Tibial nerve (tissue), 4 donors: ENCODE measurements at regions not wholly inside any gene's neighbourhood (a gene's known extent, or its start where the extent isn't known, plus 50 kb on each side); places are given as distances from the start of the nearest gene placed in this dataset.

Source experiments
- DNase-seq, 2 donors: peaks; one replicate each; pipeline ENCODE4 v3.0.0-alpha.2; 2019; ENCODE audit warnings: low spot score in 2 of 2
- H3K27ac ChIP-seq, 4 donors: fragments of 200-600 bp; sonication (generic) in 3 of 4; one replicate each; pipeline ENCODE4 v1.5.1; 2017 to 2019; ENCODE audit warnings: mild to moderate bottlenecking in 1 of 4
- H3K27me3 ChIP-seq, 2 donors: fragments of 200-600 bp; sonication (generic) in 1 of 2; one replicate each; pipeline versions ENCODE4 v1.5.1 to v1.6.0; 2017 to 2019
- H3K36me3 ChIP-seq, 3 donors: fragments of 200-600 bp; sonication (generic); one replicate each; pipeline ENCODE4 v1.5.1; 2018 to 2019
- H3K4me1 ChIP-seq, 4 donors: fragments of 200-600 bp; sonication (generic) in 3 of 4; one replicate each; pipeline ENCODE4 v1.5.1; 2017 to 2019
- H3K4me3 ChIP-seq, 4 donors: fragments of 200-600 bp; sonication (generic) in 3 of 4; one replicate each; pipeline ENCODE4 v1.5.1; 2017 to 2019; ENCODE audit warnings: mild to moderate bottlenecking in 1 of 4, moderate library complexity in 1 of 4
- H3K9me3 ChIP-seq, 4 donors: fragments of 200-600 bp; sonication (generic) in 3 of 4; one replicate each; pipeline ENCODE4 v1.5.1; 2017 to 2019
- EP300 ChIP-seq, 2 donors: sonication (generic); formaldehyde crosslinking; IDR thresholded peaks; one replicate each; pipeline ENCODE4 v1.6.1; 2017; ENCODE audit warnings: antibody characterized with exemption in 2 of 2, mild to moderate bottlenecking in 1 of 2
- POLR2A ChIP-seq, 2 donors: fragments of 450-650 bp; IDR thresholded peaks; one replicate each; pipeline ENCODE4 v1.6.1; 2017; ENCODE audit warnings: antibody characterized with exemption in 2 of 2, mild to moderate bottlenecking in 2 of 2, moderate library complexity in 2 of 2
- WGBS, 2 donors: methylation state at CpG; one replicate each; pipeline ENCODE4 v1.1.5; 2018; 5-methylcytosine and 5-hydroxymethylcytosine counted together
- TF ChIP-seq, protein P1 (sequence below), 5 experiments: fragments of 200-600 bp in 3 of 5; fragments of 450-650 bp in 2 of 5; sonication (generic) in 3 of 5; IDR thresholded peaks; one replicate each; pipeline ENCODE4 v1.5.1; 2016 to 2019; ENCODE audit warnings: antibody characterized with exemption in 5 of 5, mild to moderate bottlenecking in 3 of 5, moderate library complexity in 2 of 5

DNA sequence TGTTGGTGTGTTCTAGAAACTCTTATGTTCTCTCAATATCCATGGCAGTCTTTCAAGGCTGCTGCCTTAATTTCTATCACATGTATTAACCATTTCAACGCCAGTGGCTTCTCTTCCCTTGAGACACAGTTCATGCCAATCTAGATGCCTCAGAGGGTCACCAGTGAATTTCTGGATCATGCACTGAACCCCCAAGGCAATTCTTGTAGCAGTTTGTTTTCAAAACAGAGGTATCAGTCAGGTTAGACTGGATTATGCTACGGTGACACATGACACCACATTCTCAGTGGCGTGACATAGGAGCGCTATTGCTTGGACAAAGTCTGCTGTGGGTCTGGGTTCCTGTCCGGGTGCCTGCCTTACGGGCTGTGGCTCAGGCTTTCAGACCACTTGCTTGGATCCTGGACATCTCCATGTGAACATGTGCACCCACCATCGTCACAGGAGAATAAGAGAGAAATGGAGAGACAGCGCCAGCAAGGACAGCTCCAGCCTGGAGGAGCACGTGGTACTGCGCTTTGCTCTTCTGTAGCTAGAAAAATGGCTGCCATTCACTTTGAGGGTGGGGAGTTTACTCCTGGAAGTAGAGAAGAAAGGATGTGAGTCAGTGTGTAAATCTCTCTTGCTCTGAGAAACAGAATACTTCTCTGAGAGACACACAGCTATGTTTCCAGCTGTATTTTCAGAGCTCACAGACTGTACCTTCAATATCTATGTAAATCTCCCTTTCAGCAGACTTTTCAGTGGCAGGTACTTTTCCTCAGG, 329.3 kb upstream of the ADCY2 start:
- no peaks in the 10 kb centered on the region for H3K4me1 ChIP-seq
- 86 to 88% methylated on average over 10 of the region's 10 CpGs for WGBS, 2 donors
- no peak overlapping the region for H3K4me3 ChIP-seq
- H3K36me3 ChIP-seq, result no peaks in the 10 kb centered on the region
- no peak overlapping the region for H3K27ac ChIP-seq
- no peak for TF ChIP-seq POLR2A (IDR thresholded peaks at IDR 0.05)
- TF ChIP-seq, protein P1, sequence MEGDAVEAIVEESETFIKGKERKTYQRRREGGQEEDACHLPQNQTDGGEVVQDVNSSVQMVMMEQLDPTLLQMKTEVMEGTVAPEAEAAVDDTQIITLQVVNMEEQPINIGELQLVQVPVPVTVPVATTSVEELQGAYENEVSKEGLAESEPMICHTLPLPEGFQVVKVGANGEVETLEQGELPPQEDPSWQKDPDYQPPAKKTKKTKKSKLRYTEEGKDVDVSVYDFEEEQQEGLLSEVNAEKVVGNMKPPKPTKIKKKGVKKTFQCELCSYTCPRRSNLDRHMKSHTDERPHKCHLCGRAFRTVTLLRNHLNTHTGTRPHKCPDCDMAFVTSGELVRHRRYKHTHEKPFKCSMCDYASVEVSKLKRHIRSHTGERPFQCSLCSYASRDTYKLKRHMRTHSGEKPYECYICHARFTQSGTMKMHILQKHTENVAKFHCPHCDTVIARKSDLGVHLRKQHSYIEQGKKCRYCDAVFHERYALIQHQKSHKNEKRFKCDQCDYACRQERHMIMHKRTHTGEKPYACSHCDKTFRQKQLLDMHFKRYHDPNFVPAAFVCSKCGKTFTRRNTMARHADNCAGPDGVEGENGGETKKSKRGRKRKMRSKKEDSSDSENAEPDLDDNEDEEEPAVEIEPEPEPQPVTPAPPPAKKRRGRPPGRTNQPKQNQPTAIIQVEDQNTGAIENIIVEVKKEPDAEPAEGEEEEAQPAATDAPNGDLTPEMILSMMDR (IDR thresholded peaks at IDR 0.05), result no peak
- H3K9me3 ChIP-seq, result no peaks in the 10 kb centered on the region
- no peak for DNase-seq
- H3K27me3 ChIP-seq, result no peaks in the 10 kb centered on the region

DNA sequence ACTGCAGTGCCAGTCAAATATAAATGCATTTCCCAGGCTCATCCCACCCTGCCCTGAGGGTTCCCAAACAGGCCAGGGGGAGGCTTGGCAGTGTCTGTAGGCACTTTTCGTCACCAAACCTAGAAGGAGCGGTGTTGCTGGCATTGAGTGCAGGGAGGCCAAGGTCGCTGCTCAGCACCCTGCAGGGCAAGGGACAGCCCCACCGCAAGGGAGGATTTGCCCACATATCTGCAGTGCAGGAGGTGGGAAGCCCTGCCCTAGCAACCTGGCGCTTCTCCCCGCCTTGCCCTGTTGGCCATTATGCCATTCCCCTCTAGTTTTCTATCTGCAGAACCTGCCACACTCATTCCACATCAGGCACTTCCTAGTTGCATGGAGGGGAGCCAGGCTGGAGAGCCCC, 327.8 kb upstream of the ADCY2 start:
- Histone ChIP-seq H3K4me3 (no peak overlapping the region), H3K4me1 (no peaks in the 10 kb centered on the region), H3K27ac (no peak overlapping the region), H3K9me3 (no peaks in the 10 kb centered on the region), H3K36me3 (no peaks in the 10 kb centered on the region), H3K27me3 (no peaks in the 10 kb centered on the region)
- 90 to 96% methylated on average over 6 of the region's 6 CpGs for WGBS, 2 donors
- DNase-seq, result no peak
- TF ChIP-seq, protein P1 (IDR thresholded peaks at IDR 0.05), result no peak
- TF ChIP-seq EP300 (IDR thresholded peaks at IDR 0.05) (no peak), POLR2A (IDR thresholded peaks at IDR 0.05) (no peak)

DNA sequence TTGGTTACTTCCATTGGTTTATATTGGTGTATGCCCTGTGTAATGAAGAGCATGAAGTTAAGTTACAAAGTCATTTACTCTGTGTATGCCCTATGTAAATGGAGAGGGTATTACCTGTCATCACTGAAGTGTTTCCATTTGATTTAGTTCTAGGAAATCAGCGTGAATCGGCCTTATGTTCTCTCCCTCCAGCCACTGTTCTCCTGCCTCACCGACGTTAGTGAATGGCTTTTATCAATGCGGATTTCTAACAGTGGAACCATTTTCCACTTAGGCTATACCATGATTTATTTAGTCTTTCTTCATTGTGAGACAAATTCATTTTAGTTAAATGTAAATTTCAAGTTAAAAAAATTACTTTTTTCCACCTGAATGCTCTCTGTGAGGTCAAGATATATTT, 327.0 kb upstream of the ADCY2 start:
- H3K9me3 ChIP-seq, result no peaks in the 10 kb centered on the region
- no peaks in the 10 kb centered on the region for H3K27me3 ChIP-seq
- no peak for DNase-seq
- no peak overlapping the region for H3K4me3 ChIP-seq
- H3K27ac ChIP-seq, result no peak overlapping the region
- no peaks in the 10 kb centered on the region for H3K36me3 ChIP-seq
- H3K4me1 ChIP-seq, result no peaks in the 10 kb centered on the region
- WGBS, 2 donors, result 51 to 73% methylated on average over 5 of the region's 5 CpGs
- no peak for TF ChIP-seq POLR2A (IDR thresholded peaks at IDR 0.05)
- TF ChIP-seq, protein P1 (IDR thresholded peaks at IDR 0.05), result no peak
- no peak for TF ChIP-seq EP300 (IDR thresholded peaks at IDR 0.05)

DNA sequence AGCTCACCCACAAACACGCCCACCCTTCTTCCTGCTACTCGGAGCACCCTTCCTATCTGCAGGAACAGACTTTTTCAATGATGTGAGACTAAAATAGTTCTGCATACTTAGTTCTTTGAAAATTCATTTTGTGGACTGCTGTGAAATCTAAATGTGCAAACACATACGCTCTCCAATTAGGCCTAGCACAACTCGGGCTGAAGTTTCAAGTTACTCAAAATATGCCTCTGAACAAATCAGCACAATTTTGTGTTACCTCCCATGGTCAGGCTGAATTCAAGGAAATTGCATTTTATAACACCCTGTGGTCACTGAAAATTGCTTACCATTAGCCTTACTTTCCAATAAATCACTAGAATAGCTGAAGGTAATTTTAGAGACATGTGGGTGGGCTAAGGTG, 323.8 kb upstream of the ADCY2 start:
- DNase-seq, result no peak
- Histone ChIP-seq H3K27me3 (no peaks in the 10 kb centered on the region), H3K36me3 (no peaks in the 10 kb centered on the region), H3K27ac (no peak overlapping the region), H3K9me3 (no peaks in the 10 kb centered on the region), H3K4me1 (no peaks in the 10 kb centered on the region), H3K4me3 (no peak overlapping the region)
- no peak for TF ChIP-seq POLR2A (IDR thresholded peaks at IDR 0.05)
- TF ChIP-seq EP300 (IDR thresholded peaks at IDR 0.05), result no peak
- TF ChIP-seq, protein P1 (IDR thresholded peaks at IDR 0.05), result no peak
- WGBS, 2 donors, result 45 to 55% methylated on average over 4 of the region's 4 CpGs

DNA sequence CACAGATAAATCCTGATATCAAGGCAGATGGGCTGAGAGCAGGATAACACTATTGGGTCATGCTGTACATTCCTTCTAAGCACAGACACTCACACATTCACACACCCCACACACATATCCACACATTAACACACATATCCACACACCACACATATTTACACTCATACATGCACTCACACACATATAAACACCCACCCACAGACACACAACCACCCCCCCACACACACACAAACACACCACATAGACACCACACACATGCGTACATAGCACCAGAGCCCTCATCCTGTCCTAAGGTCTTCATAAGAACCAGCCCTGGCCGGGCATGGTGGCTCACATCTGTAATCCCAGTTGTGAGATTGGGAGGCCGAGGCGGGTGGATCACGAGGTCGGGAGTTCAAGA, 322.3 kb upstream of the ADCY2 start:
- Histone ChIP-seq H3K4me1 (no peaks in the 10 kb centered on the region), H3K4me3 (no peak overlapping the region), H3K9me3 (no peaks in the 10 kb centered on the region), H3K27me3 (no peaks in the 10 kb centered on the region), H3K36me3 (no peaks in the 10 kb centered on the region), H3K27ac (no peak overlapping the region)
- 91 to 92% methylated on average over 6 of the region's 6 CpGs for WGBS, 2 donors
- TF ChIP-seq EP300 (IDR thresholded peaks at IDR 0.05), result no peak
- no peak for TF ChIP-seq POLR2A (IDR thresholded peaks at IDR 0.05)
- TF ChIP-seq, protein P1 (IDR thresholded peaks at IDR 0.05), result no peak
- no peak for DNase-seq
